GM12892 (cell line): ENCODE measurements at regions not wholly inside any gene's neighbourhood (a gene's known extent, or its start where the extent isn't known, plus 50 kb on each side); places are given as distances from the start of the nearest gene placed in this dataset.

Experiments used
- POLR2A ChIP-seq: IDR thresholded peaks from 2 replicates; pipeline ENCODE4 v1.6.1; 2011; ENCODE audit warnings: low read depth, low read length, control low read depth
- POLR2AphosphoS5 ChIP-seq: IDR thresholded peaks from 2 replicates; pipeline ENCODE4 v1.6.1; 2011; ENCODE audit warnings: low read depth, low read length, control low read depth
- TAF1 ChIP-seq: IDR thresholded peaks from 2 replicates; pipeline ENCODE4 v1.6.1; 2011; ENCODE audit warnings: low read depth, mild to moderate bottlenecking, control low read depth, low read length, borderline replicate concordance

- TF ChIP-seq POLR2A (no peak), TAF1 (no peak), POLR2AphosphoS5 (no peak)
Observed at GRCh38 chr10:130802301-130802700, 509.2 kb downstream of the TCERG1L start.
